ENCODE measurements at regions not wholly inside any gene's neighbourhood (a gene's known extent, or its start where the extent isn't known, plus 50 kb on each side); places are given as distances from the start of the nearest gene placed in this dataset.

DNA sequence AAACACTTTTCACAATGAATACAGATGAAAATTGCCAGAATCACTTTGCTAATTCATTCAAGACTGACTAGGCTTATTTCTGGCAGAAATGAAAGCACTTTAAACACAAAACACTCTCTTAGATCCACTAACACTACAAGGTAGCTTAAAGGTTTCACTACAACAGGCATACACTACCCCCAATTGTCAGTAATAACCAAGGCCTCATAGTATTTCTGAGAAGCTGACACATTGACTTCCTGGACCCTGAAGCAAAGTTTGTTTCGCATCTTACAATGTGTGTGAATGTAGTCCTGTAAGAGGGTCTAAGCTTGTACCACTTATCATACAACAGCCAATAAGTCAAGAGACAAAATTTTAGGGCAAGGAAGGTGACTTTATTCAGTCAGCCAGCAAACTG lies 129.9 kb upstream of the FMR1 start:
- TF ChIP-seq, protein P1, sequence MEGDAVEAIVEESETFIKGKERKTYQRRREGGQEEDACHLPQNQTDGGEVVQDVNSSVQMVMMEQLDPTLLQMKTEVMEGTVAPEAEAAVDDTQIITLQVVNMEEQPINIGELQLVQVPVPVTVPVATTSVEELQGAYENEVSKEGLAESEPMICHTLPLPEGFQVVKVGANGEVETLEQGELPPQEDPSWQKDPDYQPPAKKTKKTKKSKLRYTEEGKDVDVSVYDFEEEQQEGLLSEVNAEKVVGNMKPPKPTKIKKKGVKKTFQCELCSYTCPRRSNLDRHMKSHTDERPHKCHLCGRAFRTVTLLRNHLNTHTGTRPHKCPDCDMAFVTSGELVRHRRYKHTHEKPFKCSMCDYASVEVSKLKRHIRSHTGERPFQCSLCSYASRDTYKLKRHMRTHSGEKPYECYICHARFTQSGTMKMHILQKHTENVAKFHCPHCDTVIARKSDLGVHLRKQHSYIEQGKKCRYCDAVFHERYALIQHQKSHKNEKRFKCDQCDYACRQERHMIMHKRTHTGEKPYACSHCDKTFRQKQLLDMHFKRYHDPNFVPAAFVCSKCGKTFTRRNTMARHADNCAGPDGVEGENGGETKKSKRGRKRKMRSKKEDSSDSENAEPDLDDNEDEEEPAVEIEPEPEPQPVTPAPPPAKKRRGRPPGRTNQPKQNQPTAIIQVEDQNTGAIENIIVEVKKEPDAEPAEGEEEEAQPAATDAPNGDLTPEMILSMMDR (IDR thresholded peaks at IDR 0.05; ENCODE audit: control extremely low read depth, extremely low read depth, low read depth, missing control alignments) = no peak
- DNase-seq (ENCODE audit: extremely low spot score) = no peak
- CTCF ChIA-PET = no interaction called here
- POLR2A ChIA-PET = no interaction called here

DNA sequence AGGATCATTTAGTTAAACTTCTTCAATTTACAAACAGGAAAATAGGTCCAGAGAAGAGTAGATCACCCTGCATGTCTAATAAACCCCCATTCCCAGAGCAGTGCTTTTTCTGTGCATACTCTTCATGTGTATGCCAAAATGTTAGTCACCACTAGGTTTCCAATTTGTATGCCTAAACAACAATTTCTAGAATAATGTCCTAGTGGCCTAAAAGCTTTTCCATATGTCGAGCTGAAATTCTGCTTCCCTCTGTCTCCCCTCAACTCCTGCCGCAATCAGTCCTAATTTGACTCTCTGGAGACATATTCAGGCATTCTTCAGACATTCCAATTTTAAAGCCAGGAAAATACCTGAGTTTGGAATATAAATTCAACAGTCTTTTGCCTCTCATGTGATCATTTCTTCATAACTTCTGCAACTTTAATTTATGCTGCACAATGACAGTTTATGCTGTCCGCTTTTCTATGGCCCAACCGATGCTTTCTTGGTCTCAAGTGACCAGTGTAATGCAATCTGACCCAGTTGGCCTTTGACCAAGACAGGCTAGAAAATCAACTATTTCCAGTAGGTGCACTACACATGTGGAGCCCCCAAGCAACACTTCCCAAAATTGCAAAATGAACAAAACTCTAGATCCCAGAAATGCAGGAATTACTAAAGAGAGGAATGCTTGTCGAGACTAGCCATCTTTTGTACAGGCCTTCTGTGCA lies 122.9 kb upstream of the FMR1 start:
- ChIA-PET CTCF (no interaction called here), POLR2A (no interaction called here)
- DNase-seq (ENCODE audit: extremely low spot score) = no peak
- TF ChIP-seq, protein P1 (IDR thresholded peaks at IDR 0.05; ENCODE audit: control extremely low read depth, extremely low read depth, low read depth, missing control alignments) = no peak

DNA sequence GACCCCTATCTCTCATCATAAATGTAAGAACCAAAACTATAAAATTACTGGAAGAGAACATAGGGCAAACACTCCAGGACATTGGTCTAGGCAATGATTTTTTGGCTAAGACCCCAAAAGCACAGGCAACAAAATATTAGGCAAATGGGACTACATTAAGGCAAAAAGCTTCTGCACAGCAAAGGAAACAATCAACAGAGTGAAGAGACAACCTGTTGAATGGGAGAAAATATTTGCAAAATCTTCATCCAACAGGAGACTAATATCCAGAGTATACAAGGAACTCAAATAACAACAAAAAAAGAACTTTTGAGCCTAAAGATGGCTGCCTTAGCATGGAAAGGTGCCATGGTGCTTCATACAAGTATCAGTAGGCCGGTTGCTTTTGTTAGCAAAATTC lies 111.1 kb upstream of the FMR1 start:
- no peak for DNase-seq (ENCODE audit: extremely low spot score)
- TF ChIP-seq, protein P1 (IDR thresholded peaks at IDR 0.05; ENCODE audit: control extremely low read depth, extremely low read depth, low read depth, missing control alignments) = no peak
- ChIA-PET POLR2A (no interaction called here), CTCF (no interaction called here)

DNA sequence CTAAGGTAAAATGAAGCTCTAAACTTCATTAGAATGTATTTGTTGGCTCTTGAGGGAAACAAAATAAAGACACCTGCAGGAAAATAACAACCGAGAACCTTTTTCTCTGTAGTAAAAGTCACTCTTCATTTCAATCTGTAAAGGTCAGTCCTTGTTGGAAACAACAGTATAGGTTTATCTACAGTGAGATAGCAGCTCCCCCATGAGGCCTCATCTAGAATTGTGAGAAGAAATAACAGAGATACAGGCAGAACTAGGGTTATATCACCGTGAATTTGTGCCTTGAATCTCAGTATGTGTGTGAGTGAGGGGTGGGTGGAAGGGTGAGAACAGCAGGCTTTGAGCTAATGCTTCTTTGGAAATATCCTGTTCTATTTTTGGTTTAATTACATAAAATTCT lies 107.8 kb upstream of the FMR1 start:
- POLR2A ChIA-PET = no interaction called here
- DNase-seq (ENCODE audit: extremely low spot score) = peak; percentile 15
- TF ChIP-seq, protein P1 (IDR thresholded peaks at IDR 0.05; ENCODE audit: control extremely low read depth, extremely low read depth, low read depth, missing control alignments) = peak; percentile 38
- CTCF ChIA-PET = no interaction called here

DNA sequence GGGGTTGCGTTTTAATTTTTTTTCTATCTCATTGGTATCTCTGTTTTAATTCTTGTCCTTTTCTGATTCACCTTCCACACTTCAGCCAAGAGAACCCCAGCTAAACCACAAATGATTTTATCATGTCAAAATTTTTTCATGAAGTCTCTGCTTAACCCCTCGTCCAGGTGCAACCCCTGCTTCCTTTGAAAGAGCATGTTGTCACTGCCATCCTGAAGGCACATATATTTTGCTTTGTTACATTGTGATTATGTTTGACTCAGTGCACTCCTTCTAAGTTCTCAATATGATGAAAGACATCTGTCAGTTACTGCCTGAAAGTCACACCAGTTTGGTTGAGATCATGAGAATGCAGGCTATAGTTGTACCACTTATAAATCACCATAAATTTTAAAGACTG lies 99.9 kb upstream of the FMR1 start:
- DNase-seq (ENCODE audit: extremely low spot score) = no peak
- CTCF ChIA-PET = no interaction called here
- TF ChIP-seq, protein P1 (IDR thresholded peaks at IDR 0.05; ENCODE audit: control extremely low read depth, extremely low read depth, low read depth, missing control alignments) = no peak
- POLR2A ChIA-PET = no interaction called here

DNA sequence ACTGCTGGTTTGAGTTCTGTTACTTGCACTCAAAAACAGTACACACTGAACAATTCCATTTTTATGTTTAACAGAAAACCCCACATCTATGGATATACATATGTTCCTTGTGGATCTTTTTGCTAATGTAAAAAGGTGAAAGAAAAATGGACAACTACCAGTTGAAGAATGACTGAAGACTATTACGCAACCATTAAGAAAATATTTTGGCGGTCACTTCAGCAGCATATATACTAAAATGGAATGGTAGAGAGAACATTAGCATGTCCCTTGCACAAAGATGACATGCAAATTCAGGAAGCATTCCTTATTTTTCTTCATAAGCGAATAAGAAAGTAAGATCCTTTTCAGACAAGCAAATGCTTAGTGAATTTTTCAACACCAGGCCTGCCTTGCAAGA lies 84.6 kb upstream of the FMR1 start:
- no peak for DNase-seq (ENCODE audit: extremely low spot score)
- ChIA-PET CTCF (interaction anchor here (1.3 kb wide), 1 partner anchor 10 kb away, joined by 3 read pairs; no protein-coding TSS in a partner anchor), POLR2A (no interaction called here)
- TF ChIP-seq, protein P1 (IDR thresholded peaks at IDR 0.05; ENCODE audit: control extremely low read depth, extremely low read depth, low read depth, missing control alignments) = no peak

Measured in GM10248 (cell line).